ENCODE measurements at regions not wholly inside any gene's neighbourhood (a gene's known extent, or its start where the extent isn't known, plus 50 kb on each side); places are given as distances from the start of the nearest gene placed in this dataset.

- H3K9me3 ChIP-seq (ENCODE audit: low read length): no peaks in the 10 kb centered on the region
- ATAC-seq: peak; percentile 72
- no peak overlapping the region for H2AFZ ChIP-seq (ENCODE audit: low read length)
- H3K4me2 ChIP-seq (ENCODE audit: low read length): no peak overlapping the region
- no peak overlapping the region for H3K4me3 ChIP-seq (ENCODE audit: low read length)
- peaks cover 22% of the 10 kb centered on the region for H3K4me1 ChIP-seq (ENCODE audit: insufficient read depth, low read length)
- no peaks in the 10 kb centered on the region for H3K9me2 ChIP-seq (replicated peaks; ENCODE audit: low read length)
- no peaks in the 10 kb centered on the region for H3K79me2 ChIP-seq (ENCODE audit: low read length)
- TF ChIP-seq CTCF (conservative IDR thresholded peaks at IDR 0.05; ENCODE audit: low read depth, low read length): no peak
- no peak for TF ChIP-seq EZH2 (IDR thresholded peaks at IDR 0.05; ENCODE audit: low read length, unreplicated experiment)
- no peak for TF ChIP-seq EZH2phosphoT487 (IDR thresholded peaks at IDR 0.05; ENCODE audit: borderline replicate concordance, low read length)
- no peaks in the 10 kb centered on the region for H3F3A ChIP-seq (ENCODE audit: low read length, unreplicated experiment)
- ChIA-PET POLR2A (ENCODE audit: unreplicated experiment) (no interaction called here), CTCF (no interaction called here)
- peak overlapping the region; percentile 31; the same call in 1 of the 2 replicates for H3K27ac ChIP-seq (ENCODE audit: low read length)
- DNase-seq: peak; percentile 82
- no peaks in the 10 kb centered on the region for H4K20me1 ChIP-seq (ENCODE audit: low read length)
- no peak overlapping the region for H3K9ac ChIP-seq (ENCODE audit: low read length)
- no peaks in the 10 kb centered on the region for H3K36me3 ChIP-seq (ENCODE audit: low read depth, low read length)
- BruUV-seq (replicated peaks): no TSS peak
- intact Hi-C loops (cut with micrococcal nuclease): loop anchor here (10.0 kb wide), 1 partner anchor 1004 kb away; no protein-coding TSS in a partner anchor
- no peaks in the 10 kb centered on the region for H3K27me3 ChIP-seq (ENCODE audit: low read length)
Observed at GRCh38 chr1:55580845-55581332, 365.7 kb upstream of the USP24 start.

GRCh38 chr1:55579332-55580001 lies 364.3 kb upstream of the USP24 start:
- no TSS peak for BruUV-seq (replicated peaks)
- H3K27ac ChIP-seq (ENCODE audit: low read length): no peak overlapping the region
- no peak overlapping the region for H3K4me3 ChIP-seq (ENCODE audit: low read length)
- DNase-seq: no peak
- intact Hi-C loops (cut with micrococcal nuclease): loop anchor here (10.0 kb wide), 1 partner anchor 1005 kb away; no protein-coding TSS in a partner anchor
- H3K9me3 ChIP-seq (ENCODE audit: low read length): no peaks in the 10 kb centered on the region
- H4K20me1 ChIP-seq (ENCODE audit: low read length): no peaks in the 10 kb centered on the region
- H3K79me2 ChIP-seq (ENCODE audit: low read length): no peaks in the 10 kb centered on the region
- H3K36me3 ChIP-seq (ENCODE audit: low read depth, low read length): no peaks in the 10 kb centered on the region
- no peak for TF ChIP-seq CTCF (conservative IDR thresholded peaks at IDR 0.05; ENCODE audit: low read depth, low read length)
- TF ChIP-seq EZH2 (IDR thresholded peaks at IDR 0.05; ENCODE audit: low read length, unreplicated experiment): no peak
- TF ChIP-seq EZH2phosphoT487 (IDR thresholded peaks at IDR 0.05; ENCODE audit: borderline replicate concordance, low read length): no peak
- POLR2A ChIA-PET (ENCODE audit: unreplicated experiment): no interaction called here
- H3K9ac ChIP-seq (ENCODE audit: low read length): no peak overlapping the region
- no peaks in the 10 kb centered on the region for H3K27me3 ChIP-seq (ENCODE audit: low read length)
- no peak overlapping the region for H2AFZ ChIP-seq (ENCODE audit: low read length)
- H3F3A ChIP-seq (ENCODE audit: low read length, unreplicated experiment): no peaks in the 10 kb centered on the region
- CTCF ChIA-PET: no interaction called here
- H3K4me2 ChIP-seq (ENCODE audit: low read length): no peak overlapping the region
- H3K4me1 ChIP-seq (ENCODE audit: insufficient read depth, low read length): peaks cover 13% of the 10 kb centered on the region
- no peaks in the 10 kb centered on the region for H3K9me2 ChIP-seq (replicated peaks; ENCODE audit: low read length)
- no peak for ATAC-seq

GRCh38 chr1:55578646-55579045 lies 363.5 kb upstream of the USP24 start:
- ChIA-PET POLR2A (ENCODE audit: unreplicated experiment) (no interaction called here), CTCF (no interaction called here)
- H4K20me1 ChIP-seq (ENCODE audit: low read length): no peaks in the 10 kb centered on the region

More at GRCh38 chr1:55578646-55579045, 363.5 kb upstream of the USP24 start:
- DNase-seq: no peak
- no peak overlapping the region for H2AFZ ChIP-seq (ENCODE audit: low read length)
- no peak overlapping the region for H3K27ac ChIP-seq (ENCODE audit: low read length)
- H3K79me2 ChIP-seq (ENCODE audit: low read length): no peaks in the 10 kb centered on the region
- no TSS peak for BruUV-seq (replicated peaks)
- H3K9me3 ChIP-seq (ENCODE audit: low read length): no peaks in the 10 kb centered on the region
- peaks cover 13% of the 10 kb centered on the region for H3K4me1 ChIP-seq (ENCODE audit: insufficient read depth, low read length)
- no peaks in the 10 kb centered on the region for H3K9me2 ChIP-seq (replicated peaks; ENCODE audit: low read length)
- intact Hi-C loops (cut with micrococcal nuclease): no loop called here
- H3F3A ChIP-seq (ENCODE audit: low read length, unreplicated experiment): no peaks in the 10 kb centered on the region
- H3K4me2 ChIP-seq (ENCODE audit: low read length): no peak overlapping the region
- no peaks in the 10 kb centered on the region for H3K27me3 ChIP-seq (ENCODE audit: low read length)
- no peak for ATAC-seq
- no peak overlapping the region for H3K9ac ChIP-seq (ENCODE audit: low read length)
- TF ChIP-seq EZH2 (IDR thresholded peaks at IDR 0.05; ENCODE audit: low read length, unreplicated experiment) (no peak), EZH2phosphoT487 (IDR thresholded peaks at IDR 0.05; ENCODE audit: borderline replicate concordance, low read length) (no peak), CTCF (conservative IDR thresholded peaks at IDR 0.05; ENCODE audit: low read depth, low read length) (no peak)
- no peak overlapping the region for H3K4me3 ChIP-seq (ENCODE audit: low read length)
- H3K36me3 ChIP-seq (ENCODE audit: low read depth, low read length): no peaks in the 10 kb centered on the region
